DOHH2 (cell line): ENCODE measurements at regions not wholly inside any gene's neighbourhood (a gene's known extent, or its start where the extent isn't known, plus 50 kb on each side); places are given as distances from the start of the nearest gene placed in this dataset.

Source experiments
- EZH2phosphoT487 ChIP-seq: fragments of 200-600 bp; sonication (generic); IDR thresholded peaks from 2 replicates; pipeline ENCODE4 v1.6.1; 2017; ENCODE audit warnings: borderline replicate concordance, mild to moderate bottlenecking, antibody characterized with exemption, low read length, moderate library complexity, mixed read lengths
- TF ChIP-seq, protein P1 (sequence below): fragments of 200-600 bp; sonication (generic); IDR thresholded peaks from one replicate; pipeline ENCODE4 v1.5.1; 2014; ENCODE audit warnings: antibody characterized with exemption, mild to moderate bottlenecking, low read depth, low read length; ENCODE audit not compliant: poor library complexity, severe bottlenecking

DNA sequence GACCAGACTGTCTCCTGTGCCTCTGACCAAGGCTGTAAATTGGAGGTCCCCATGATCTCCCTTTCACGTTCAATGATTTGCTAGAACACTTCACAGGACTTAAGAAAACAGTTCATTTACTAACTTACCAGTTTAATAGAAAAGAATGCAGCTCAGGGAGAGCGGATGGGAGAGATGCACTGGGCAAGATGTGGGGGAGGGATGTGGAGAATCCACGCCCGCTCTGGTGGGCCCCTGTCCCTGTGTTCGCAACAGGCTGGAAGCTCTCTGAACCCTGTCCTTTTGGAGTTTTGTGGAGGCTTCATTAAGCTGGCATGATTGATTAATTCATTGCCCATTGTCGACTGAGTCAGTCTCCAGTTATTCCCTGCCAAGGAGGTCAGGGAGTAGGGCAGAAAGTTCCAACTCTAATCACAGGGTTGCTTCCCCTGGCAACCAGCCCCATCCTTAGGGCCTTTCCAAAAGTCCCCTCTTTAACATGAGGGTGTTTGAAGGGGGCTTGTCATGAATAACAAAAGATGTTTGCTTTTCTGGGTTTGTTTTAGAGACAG is 257.1 kb downstream of the ACKR3 start:
- TF ChIP-seq, protein P1, sequence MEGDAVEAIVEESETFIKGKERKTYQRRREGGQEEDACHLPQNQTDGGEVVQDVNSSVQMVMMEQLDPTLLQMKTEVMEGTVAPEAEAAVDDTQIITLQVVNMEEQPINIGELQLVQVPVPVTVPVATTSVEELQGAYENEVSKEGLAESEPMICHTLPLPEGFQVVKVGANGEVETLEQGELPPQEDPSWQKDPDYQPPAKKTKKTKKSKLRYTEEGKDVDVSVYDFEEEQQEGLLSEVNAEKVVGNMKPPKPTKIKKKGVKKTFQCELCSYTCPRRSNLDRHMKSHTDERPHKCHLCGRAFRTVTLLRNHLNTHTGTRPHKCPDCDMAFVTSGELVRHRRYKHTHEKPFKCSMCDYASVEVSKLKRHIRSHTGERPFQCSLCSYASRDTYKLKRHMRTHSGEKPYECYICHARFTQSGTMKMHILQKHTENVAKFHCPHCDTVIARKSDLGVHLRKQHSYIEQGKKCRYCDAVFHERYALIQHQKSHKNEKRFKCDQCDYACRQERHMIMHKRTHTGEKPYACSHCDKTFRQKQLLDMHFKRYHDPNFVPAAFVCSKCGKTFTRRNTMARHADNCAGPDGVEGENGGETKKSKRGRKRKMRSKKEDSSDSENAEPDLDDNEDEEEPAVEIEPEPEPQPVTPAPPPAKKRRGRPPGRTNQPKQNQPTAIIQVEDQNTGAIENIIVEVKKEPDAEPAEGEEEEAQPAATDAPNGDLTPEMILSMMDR, result no peak
- no peak for TF ChIP-seq EZH2phosphoT487
